GM21447 (cell line): ENCODE measurements at regions not wholly inside any gene's neighbourhood (a gene's known extent, or its start where the extent isn't known, plus 50 kb on each side); places are given as distances from the start of the nearest gene placed in this dataset.
"Not testable (repeated sequence)": the region's sequence is repeated elsewhere in the genome, so short reads cannot be mapped to it uniquely, and the experiment has no call there.

Experiments
- ATAC-seq: cut with Tn5 transposase; IDR thresholded peaks from one replicate; pipeline ENCODE4 v1.9.1; 2021; ENCODE audit not compliant: unreplicated experiment

- not testable (repeated sequence) for ATAC-seq
Measured at GRCh38 chr21:5975719-5976118, 4545.7 kb upstream of the TPTE start.

GRCh38 chr21:5997586-5997985, 4523.8 kb upstream of the TPTE start:
- ATAC-seq, result not testable (repeated sequence)

DNA sequence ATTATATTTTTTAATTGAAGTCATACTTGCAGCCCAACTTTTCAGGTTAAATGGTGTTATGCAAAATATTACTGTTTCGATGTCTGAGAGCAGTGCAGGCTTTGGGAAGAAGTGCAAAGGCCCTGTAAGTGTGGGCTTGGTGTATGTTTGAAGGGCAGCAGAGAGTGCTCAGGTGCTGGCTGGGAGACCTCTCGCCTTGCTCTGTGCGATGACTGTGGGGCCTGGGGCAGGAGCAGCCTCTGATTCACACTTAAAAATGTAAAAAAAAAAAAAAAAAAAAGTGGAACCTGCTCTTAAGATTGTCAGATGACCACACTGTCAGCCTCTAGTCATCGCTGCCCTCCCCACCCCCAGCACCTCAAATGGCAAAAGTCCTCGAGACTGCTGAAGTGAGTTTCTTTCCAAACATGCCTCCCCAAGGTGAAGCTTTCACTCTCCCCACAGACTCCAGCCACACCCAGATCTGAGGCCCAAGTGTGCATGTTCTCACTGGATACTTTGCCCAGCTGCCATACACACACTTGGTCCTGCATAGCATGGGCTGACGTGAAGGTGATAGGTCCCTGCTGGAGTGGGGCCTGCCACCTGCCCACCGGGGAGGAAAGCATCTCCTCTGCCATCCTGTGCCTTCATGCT, 4505.8 kb upstream of the TPTE start:
- not testable (repeated sequence) for ATAC-seq

DNA sequence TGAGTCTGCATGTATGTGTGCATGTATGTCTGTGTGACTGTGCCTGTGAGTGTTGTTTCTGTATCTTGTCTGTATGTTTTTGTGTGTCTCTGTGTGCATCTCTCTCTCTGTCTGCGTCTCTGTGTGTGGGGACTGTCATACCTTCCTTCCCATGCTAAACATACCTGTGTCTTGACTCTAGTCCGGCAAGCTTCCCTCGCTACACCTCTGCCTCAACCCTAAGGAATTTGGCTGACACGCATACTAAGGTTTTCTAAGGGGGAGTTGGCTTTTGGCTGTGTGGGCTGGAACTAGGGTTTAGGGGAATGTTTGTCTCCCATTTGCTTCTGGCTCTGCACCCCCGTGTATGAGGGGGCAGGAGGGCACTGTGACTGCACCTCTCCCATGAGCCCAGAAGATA, 4500.9 kb upstream of the TPTE start:
- not testable (repeated sequence) for ATAC-seq

DNA sequence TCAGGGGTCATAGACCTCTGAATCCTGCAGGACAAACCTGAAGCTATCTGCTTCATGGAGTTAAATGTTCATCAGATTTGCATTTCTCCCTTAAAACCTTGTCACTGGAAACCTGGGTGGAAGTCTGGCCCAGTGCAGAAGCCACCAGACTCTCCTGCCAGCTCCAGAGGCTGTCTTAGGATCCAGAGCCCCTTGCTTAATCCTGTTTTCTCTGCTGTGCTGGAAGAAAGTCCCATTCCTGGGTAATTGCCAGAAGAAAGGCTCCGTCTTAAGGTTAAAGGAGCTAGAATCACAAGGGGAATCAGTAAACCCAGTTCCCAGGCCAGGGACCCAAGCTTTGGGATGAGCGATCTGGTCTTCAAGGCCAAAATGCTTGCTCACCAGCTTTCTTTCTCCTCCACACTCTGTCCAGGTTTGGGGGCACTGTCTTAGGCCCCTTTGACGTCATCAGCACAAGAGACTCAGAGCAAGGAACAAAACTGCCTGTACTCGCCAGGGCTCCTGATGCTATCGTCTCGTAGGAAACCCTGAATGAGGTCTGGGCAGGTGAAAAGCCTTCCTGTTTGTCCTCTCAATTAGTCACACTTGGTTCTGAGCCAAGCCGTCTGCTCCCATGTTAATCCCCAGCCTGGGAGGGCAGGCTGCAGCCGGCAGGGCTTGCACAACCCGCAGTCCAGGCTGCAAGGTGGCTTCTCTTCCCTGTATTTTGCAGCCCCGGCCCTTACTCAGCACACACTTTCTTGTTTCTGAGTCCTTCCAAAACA, 4500.2 kb upstream of the TPTE start:
- not testable (repeated sequence) for ATAC-seq

GRCh38 chr21:6021717-6022270, 4499.6 kb upstream of the TPTE start:
- ATAC-seq, result not testable (repeated sequence)

GRCh38 chr21:6023331-6023730, 4498.1 kb upstream of the TPTE start:
- ATAC-seq, result not testable (repeated sequence)

DNA sequence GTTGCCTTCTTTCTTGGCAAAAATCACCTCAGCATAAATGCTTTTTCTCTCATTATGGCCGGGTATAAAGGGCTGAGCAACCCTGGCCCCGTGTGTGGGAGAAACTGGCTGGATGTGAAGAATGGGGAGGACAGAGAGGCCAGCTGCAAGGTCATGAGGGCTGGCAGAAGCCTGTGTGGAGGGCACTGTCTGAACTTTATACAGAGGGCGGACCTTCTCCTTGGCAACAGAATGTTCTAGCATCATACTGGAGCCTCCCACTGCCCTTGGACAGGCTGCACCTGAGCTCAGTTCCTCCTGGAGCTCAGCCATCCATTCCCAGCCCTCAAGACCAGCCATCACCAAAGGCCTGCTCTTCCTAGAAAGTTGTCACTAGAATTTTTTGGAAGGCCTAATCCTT, 4496.2 kb upstream of the TPTE start:
- ATAC-seq, result not testable (repeated sequence)

DNA sequence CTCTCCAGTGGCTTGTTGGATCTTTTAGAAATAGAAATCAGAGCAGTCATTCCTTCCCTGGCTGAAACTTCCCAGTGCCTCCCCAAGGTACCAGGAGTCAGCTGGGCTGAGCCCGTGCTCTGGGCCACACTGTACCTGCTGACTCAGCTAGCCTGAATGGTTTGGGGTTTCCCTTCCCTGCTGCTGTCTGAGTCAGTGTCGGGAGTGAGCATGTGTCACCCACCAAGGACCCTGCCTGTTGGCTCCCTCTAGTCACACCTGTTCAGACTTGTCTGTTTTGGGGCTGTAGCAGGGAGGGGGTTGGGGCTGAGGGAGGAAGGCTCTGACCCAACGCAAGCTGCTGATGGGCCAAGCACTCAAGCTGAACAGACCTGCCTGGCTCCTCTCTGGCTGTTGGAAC, 4493.9 kb upstream of the TPTE start:
- ATAC-seq, result peak; percentile 58

DNA sequence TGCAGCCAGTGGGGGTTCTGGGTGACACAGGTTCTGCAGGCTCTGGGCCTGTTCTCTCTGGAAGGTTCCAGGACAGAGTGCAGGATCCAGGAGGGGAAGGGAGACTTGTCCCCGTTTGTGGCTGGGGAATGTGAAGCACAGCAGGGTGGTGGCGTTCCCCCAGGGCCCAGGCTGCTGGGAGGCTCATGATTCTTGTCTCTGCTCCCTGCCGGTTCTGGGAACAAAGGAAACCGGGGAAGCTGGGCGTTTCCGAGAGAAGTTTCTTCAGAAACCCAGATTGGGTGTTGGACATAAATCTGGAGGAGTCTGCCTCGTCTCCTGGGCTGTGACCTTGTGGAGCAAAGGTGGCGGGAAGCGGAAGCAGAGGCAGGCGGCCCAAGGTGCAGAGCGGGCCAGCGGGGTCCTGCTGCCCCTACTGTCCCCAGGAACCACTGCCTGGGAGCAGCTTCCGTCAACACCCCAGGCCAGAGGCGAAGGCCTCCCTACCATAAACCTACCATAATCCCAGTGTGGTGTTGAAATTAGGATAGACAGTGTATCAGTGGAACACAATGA, 4487.2 kb upstream of the TPTE start:
- ATAC-seq, result not testable (repeated sequence)

DNA sequence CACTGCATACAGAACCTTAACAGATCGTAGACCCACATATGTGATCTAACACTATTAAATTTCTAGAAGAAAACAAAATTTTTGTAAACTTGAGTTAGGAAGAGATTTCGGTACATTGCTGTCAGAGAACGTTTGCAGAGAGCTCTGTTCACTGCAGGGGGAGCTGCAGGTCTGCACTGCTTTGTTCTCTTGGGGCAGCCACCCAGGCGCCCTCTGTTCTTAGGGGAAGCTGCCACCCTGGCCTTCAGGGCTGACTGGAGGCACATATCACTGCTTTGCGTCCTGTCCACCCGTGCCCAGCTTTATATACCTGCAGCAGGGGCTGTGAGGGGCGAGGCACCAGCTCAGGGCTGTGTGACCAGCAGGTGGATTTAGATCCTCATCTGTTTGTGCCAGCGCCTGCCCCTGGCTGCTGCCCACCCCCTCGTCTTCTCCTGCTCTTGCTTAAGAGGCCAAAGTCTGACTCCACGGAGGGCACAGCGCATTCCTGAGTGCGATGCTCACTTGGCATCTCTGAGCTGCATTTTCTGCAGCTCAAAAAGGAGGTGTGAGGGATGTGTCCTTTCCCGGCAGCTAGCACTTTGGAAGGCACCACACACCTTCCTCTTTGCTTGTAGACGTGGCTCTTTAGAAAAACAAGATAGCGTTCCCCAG, 4486.4 kb upstream of the TPTE start:
- not testable (repeated sequence) for ATAC-seq

DNA sequence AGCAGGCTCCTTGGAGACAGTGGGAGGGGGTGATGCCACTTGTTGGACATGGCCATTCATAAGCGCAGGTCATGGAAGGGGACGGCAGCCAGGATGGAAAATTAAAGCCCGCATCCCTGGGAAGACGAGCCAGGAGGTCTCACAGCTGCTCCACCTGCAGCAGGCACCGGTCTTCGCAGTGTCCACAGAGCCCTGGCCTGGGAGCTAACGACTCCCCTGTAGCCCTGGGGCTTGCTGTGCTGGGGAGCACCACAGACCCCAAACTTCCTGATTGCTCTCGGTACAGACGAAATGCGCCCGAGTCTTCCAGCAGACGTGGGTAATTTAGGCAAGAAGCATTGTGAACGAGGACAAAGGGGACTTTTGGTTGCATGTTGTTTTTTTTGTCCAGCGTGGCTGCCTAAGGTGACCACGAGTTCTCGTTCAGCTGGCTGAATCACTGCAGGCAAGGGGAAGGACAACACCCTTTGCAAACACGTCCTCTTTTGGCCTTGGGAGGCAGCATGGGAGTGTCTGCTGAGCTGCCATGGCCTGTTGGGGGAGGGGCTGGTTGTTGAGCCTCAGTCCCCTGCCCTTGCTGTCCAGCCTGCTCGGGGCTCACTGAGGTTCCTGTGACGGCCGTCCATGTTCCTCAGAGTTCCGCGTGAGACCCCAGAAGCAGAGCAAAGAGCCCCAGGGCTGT, 4485.8 kb upstream of the TPTE start:
- ATAC-seq, result not testable (repeated sequence)

DNA sequence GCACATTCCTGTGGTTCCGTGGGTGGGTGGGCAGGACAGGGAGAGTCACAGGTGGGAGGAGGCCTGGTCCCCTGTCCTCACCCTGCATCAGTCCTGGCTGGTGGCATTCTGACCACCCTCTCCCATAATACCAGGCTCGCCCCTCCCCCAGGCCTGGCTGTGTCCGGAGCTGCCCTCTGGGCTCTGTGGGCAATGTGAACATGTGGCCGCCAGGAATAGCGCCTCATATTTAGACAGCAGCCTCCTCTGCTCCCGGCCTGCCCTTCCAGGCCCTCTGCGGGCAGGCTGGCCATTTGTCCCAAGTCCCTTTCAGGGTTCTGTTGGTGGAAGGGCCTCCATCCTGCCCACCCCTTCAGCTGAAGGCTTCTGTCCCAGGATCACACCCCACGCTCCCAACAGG, 4482.2 kb upstream of the TPTE start:
- not testable (repeated sequence) for ATAC-seq

GRCh38 chr21:6040095-6040494, 4481.3 kb upstream of the TPTE start:
- ATAC-seq, result not testable (repeated sequence)

GRCh38 chr21:6043430-6044275, 4477.7 kb upstream of the TPTE start:
- ATAC-seq, result not testable (repeated sequence)

- ATAC-seq, result not testable (repeated sequence)
Measured at GRCh38 chr21:6044695-6045094, 4476.7 kb upstream of the TPTE start.

DNA sequence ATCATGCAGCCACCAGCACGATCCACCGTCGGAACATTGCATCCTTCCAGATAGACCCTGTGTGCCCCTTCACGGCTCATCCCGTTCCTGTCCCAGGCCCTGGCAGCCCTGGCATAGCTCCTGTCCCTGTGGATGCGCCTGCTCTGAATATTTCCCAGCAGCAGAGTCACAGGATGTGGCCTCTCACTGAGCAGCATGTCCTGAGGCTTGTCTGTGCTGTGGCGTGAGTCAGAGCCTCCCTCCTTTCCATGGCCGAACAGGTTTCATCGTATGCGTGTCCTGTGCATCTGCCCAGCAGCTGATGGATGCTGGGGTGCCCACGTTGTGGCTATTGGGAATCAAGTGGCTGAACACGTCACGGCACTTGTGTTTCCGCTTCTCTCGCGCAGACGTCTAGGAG, 4471.5 kb upstream of the TPTE start:
- not testable (repeated sequence) for ATAC-seq

DNA sequence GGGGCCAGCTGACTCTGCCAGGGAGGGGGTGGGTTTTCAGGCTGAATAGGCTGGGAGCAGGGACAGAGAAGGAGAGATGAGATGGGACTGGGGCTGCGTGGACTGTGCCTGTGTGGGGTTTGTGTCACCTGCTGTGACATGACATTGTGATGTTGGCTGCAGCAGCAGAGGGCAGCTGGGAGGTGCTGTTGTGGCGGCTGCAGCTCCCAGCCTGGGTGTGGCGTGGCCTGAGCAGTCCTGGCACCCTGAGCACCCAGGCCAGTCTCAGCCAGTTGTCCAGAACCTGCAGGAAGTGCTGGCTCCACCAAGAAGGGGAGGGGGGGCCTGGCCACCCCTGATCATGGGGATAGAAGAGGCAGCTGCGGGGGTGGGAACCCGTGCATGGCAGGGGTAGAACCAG, 4469.3 kb upstream of the TPTE start:
- ATAC-seq, result not testable (repeated sequence)

GRCh38 chr21:6053145-6053544, 4468.2 kb upstream of the TPTE start:
- ATAC-seq, result not testable (repeated sequence)

- ATAC-seq, result not testable (repeated sequence)
Measured at GRCh38 chr21:6058997-6059396, 4462.4 kb upstream of the TPTE start.
